HEK293 (cell line): ENCODE measurements at regions not wholly inside any gene's neighbourhood (a gene's known extent, or its start where the extent isn't known, plus 50 kb on each side); places are given as distances from the start of the nearest gene placed in this dataset.

ENCODE experiments used
- FEZF1 ChIP-seq: fragments of 450-650 bp; formaldehyde crosslinking; IDR thresholded peaks from 2 replicates; pipeline ENCODE4 v1.5.1; 2016; ENCODE audit warnings: missing biosample characterization, missing genetic modification characterization
- GLI4 ChIP-seq: fragments of 450-650 bp; formaldehyde crosslinking; IDR thresholded peaks from 2 replicates; pipeline ENCODE4 v1.5.1; 2016; ENCODE audit warnings: missing biosample characterization, missing genetic modification characterization
- KLF1 ChIP-seq: fragments of 450-650 bp; formaldehyde crosslinking; IDR thresholded peaks from 2 replicates; pipeline ENCODE4 v1.5.1; 2016; ENCODE audit warnings: missing biosample characterization, missing genetic modification characterization
- KLF16 ChIP-seq: fragments of 450-650 bp; formaldehyde crosslinking; IDR thresholded peaks from 2 replicates; pipeline ENCODE4 v1.5.1; 2017; ENCODE audit warnings: missing biosample characterization, missing genetic modification characterization
- KLF7 ChIP-seq: fragments of 450-650 bp; formaldehyde crosslinking; IDR thresholded peaks from 2 replicates; pipeline ENCODE4 v1.5.1; 2016; ENCODE audit warnings: missing biosample characterization, missing genetic modification characterization, borderline replicate concordance
- PRDM4 ChIP-seq: fragments of 450-650 bp; formaldehyde crosslinking; IDR thresholded peaks from 2 replicates; pipeline ENCODE4 v1.5.1; 2017; ENCODE audit warnings: missing biosample characterization, missing genetic modification characterization
- SALL2 ChIP-seq: fragments of 450-650 bp; formaldehyde crosslinking; IDR thresholded peaks from 2 replicates; pipeline ENCODE4 v1.5.0; 2017; ENCODE audit warnings: missing biosample characterization, mild to moderate bottlenecking, missing genetic modification characterization, borderline replicate concordance
- ZBTB21 ChIP-seq: fragments of 450-650 bp; formaldehyde crosslinking; IDR thresholded peaks from 2 replicates; pipeline ENCODE4 v1.5.1; 2017; ENCODE audit warnings: missing biosample characterization, missing genetic modification characterization
- ZEB2 ChIP-seq: fragments of 450-650 bp; formaldehyde crosslinking; IDR thresholded peaks from 2 replicates; pipeline ENCODE4 v1.5.1; 2016; ENCODE audit warnings: missing biosample characterization, missing genetic modification characterization
- ZNF10 ChIP-seq: fragments of 450-650 bp; formaldehyde crosslinking; IDR thresholded peaks from 2 replicates; pipeline ENCODE4 v1.5.1; 2017; ENCODE audit warnings: missing biosample characterization, missing genetic modification characterization
- ZNF146 ChIP-seq: fragments of 450-650 bp; formaldehyde crosslinking; IDR thresholded peaks from 2 replicates; pipeline ENCODE4 v1.5.1; 2016; ENCODE audit warnings: missing biosample characterization, missing genetic modification characterization
- ZNF169 ChIP-seq: fragments of 450-650 bp; formaldehyde crosslinking; IDR thresholded peaks from 2 replicates; pipeline ENCODE4 v1.5.1; 2016; ENCODE audit warnings: missing biosample characterization, missing genetic modification characterization
- ZNF184 ChIP-seq: fragments of 450-650 bp; IDR thresholded peaks from 2 replicates; pipeline ENCODE4 v1.5.1; 2018; ENCODE audit warnings: missing biosample characterization, mild to moderate bottlenecking, missing genetic modification characterization
- ZNF239 ChIP-seq: fragments of 450-650 bp; formaldehyde crosslinking; IDR thresholded peaks from 2 replicates; pipeline ENCODE4 v1.5.1; 2016; ENCODE audit warnings: missing biosample characterization, missing genetic modification characterization
- ZNF354C ChIP-seq: fragments of 450-650 bp; formaldehyde crosslinking; IDR thresholded peaks from 2 replicates; pipeline ENCODE4 v1.5.1; 2016; ENCODE audit warnings: missing biosample characterization, missing genetic modification characterization, low read depth, borderline replicate concordance
- ZNF544 ChIP-seq: fragments of 450-650 bp; formaldehyde crosslinking; IDR thresholded peaks from 2 replicates; pipeline ENCODE4 v1.5.0; 2017; ENCODE audit warnings: missing biosample characterization, missing genetic modification characterization
- ZNF585B ChIP-seq: fragments of 450-650 bp; formaldehyde crosslinking; IDR thresholded peaks from 2 replicates; pipeline ENCODE4 v1.5.1; 2016; ENCODE audit warnings: missing biosample characterization, missing genetic modification characterization
- ZNF600 ChIP-seq: fragments of 450-650 bp; formaldehyde crosslinking; IDR thresholded peaks from 2 replicates; pipeline ENCODE4 v1.5.1; 2016; ENCODE audit warnings: missing biosample characterization, missing genetic modification characterization
- TF ChIP-seq, protein P1 (sequence below): fragments of 450-650 bp; formaldehyde crosslinking; IDR thresholded peaks from 2 replicates; pipeline ENCODE4 v1.5.1; 2016; ENCODE audit warnings: missing biosample characterization, missing genetic modification characterization, low read depth
- TF ChIP-seq, protein P2 (sequence below): IDR thresholded peaks from 2 replicates; pipeline ENCODE4 v1.6.1; 2011; ENCODE audit warnings: mild to moderate bottlenecking, low read depth, low read length, borderline replicate concordance
- TF ChIP-seq, protein P3 (sequence below): fragments of 450-650 bp; formaldehyde crosslinking; IDR thresholded peaks from 2 replicates; pipeline ENCODE4 v1.5.1; 2016; ENCODE audit warnings: missing biosample characterization, missing genetic modification characterization
- TF ChIP-seq, protein P4 (sequence below): fragments of 450-650 bp; formaldehyde crosslinking; IDR thresholded peaks from 2 replicates; pipeline ENCODE4 v1.5.1; 2016; ENCODE audit warnings: missing biosample characterization, missing genetic modification characterization
- TF ChIP-seq, protein P5 (sequence below): fragments of 450-650 bp; formaldehyde crosslinking; conservative IDR thresholded peaks from 2 replicates; pipeline ENCODE4 v1.5.1; 2016; ENCODE audit warnings: low read depth, missing biosample characterization, missing genetic modification characterization
- TF ChIP-seq, protein P6 (sequence below): fragments of 450-650 bp; formaldehyde crosslinking; IDR thresholded peaks from 2 replicates; pipeline ENCODE4 v1.5.1; 2016; ENCODE audit warnings: missing biosample characterization, missing genetic modification characterization

DNA sequence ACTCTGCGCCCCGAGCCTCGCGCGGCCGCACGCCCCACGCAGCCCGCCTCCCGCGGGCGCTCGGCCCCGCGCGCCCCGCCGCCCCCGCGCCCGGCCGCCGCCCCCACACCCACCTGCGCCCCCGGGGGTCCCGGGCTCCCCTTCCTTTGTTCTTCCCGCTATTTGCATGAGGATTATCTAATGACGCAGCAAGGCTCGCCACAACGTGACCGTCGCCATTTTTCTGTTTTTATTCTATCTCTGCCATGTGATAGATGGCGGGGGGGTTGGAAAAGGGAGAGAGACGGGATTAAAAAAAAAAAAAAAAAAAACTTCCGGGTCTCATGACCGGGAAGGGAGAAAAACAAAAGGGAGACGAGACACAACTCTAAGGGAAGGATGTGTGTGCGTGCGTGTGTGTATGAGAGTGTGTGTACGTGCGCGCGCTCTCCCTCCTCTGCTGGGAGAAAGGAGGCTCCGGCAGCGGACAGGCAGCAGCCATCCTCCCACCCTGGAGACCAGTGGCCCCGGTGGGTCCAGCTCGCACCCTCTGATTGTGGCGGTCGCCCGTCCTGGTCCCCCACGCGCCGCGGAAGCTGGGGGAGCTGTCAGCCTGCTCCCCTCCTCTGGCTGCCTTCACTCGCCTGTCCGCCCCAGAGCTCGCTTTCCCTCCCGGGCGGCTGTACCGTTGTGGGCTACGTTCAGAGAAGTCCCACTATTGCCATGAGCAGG lies 80.4 kb upstream of the AK4 start (continued):
- TF ChIP-seq, protein P1, sequence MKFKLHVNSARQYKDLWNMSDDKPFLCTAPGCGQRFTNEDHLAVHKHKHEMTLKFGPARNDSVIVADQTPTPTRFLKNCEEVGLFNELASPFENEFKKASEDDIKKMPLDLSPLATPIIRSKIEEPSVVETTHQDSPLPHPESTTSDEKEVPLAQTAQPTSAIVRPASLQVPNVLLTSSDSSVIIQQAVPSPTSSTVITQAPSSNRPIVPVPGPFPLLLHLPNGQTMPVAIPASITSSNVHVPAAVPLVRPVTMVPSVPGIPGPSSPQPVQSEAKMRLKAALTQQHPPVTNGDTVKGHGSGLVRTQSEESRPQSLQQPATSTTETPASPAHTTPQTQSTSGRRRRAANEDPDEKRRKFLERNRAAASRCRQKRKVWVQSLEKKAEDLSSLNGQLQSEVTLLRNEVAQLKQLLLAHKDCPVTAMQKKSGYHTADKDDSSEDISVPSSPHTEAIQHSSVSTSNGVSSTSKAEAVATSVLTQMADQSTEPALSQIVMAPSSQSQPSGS (tag by site-specific recombination): no peak
- TF ChIP-seq ZNF600 (peak; percentile 56; the same call in 1 of the 2 replicates), KLF1 (tag by site-specific recombination) (no peak), ZBTB21 (tag by site-specific recombination) (peak; percentile 65), ZNF146 (tag by site-specific recombination) (no peak), ZNF585B (no peak), ZEB2 (tag by site-specific recombination) (peak; percentile 76), ZNF169 (no peak), ZNF354C (tag by site-specific recombination) (no peak), ZNF184 (no peak), ZNF239 (tag by site-specific recombination) (no peak), ZNF544 (no peak), KLF7 (tag by site-specific recombination) (no peak), KLF16 (peak; percentile 73), GLI4 (tag by site-specific recombination) (no peak), SALL2 (no peak), FEZF1 (tag by site-specific recombination) (no peak), ZNF10 (tag by site-specific recombination) (no peak), PRDM4 (tag by site-specific recombination) (no peak)
- TF ChIP-seq, protein P2, sequence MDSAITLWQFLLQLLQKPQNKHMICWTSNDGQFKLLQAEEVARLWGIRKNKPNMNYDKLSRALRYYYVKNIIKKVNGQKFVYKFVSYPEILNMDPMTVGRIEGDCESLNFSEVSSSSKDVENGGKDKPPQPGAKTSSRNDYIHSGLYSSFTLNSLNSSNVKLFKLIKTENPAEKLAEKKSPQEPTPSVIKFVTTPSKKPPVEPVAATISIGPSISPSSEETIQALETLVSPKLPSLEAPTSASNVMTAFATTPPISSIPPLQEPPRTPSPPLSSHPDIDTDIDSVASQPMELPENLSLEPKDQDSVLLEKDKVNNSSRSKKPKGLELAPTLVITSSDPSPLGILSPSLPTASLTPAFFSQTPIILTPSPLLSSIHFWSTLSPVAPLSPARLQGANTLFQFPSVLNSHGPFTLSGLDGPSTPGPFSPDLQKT: no peak
- TF ChIP-seq, protein P3, sequence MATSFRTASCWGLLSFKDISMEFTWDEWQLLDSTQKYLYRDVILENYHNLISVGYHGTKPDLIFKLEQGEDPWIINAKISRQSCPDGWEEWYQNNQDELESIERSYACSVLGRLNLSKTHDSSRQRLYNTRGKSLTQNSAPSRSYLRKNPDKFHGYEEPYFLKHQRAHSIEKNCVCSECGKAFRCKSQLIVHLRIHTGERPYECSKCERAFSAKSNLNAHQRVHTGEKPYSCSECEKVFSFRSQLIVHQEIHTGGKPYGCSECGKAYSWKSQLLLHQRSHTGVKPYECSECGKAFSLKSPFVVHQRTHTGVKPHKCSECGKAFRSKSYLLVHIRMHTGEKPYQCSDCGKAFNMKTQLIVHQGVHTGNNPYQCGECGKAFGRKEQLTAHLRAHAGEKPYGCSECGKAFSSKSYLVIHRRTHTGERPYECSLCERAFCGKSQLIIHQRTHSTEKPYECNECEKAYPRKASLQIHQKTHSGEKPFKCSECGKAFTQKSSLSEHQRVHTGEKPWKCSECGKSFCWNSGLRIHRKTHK: no peak
- TF ChIP-seq, protein P4, sequence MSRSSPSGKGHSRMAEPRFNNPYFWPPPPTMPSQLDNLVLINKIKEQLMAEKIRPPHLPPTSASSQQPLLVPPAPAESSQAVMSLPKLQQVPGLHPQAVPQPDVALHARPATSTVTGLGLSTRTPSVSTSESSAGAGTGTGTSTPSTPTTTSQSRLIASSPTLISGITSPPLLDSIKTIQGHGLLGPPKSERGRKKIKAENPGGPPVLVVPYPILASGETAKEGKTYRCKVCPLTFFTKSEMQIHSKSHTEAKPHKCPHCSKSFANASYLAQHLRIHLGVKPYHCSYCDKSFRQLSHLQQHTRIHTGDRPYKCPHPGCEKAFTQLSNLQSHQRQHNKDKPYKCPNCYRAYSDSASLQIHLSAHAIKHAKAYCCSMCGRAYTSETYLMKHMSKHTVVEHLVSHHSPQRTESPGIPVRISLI (tag by site-specific recombination): peak; percentile 98
- TF ChIP-seq, protein P5, sequence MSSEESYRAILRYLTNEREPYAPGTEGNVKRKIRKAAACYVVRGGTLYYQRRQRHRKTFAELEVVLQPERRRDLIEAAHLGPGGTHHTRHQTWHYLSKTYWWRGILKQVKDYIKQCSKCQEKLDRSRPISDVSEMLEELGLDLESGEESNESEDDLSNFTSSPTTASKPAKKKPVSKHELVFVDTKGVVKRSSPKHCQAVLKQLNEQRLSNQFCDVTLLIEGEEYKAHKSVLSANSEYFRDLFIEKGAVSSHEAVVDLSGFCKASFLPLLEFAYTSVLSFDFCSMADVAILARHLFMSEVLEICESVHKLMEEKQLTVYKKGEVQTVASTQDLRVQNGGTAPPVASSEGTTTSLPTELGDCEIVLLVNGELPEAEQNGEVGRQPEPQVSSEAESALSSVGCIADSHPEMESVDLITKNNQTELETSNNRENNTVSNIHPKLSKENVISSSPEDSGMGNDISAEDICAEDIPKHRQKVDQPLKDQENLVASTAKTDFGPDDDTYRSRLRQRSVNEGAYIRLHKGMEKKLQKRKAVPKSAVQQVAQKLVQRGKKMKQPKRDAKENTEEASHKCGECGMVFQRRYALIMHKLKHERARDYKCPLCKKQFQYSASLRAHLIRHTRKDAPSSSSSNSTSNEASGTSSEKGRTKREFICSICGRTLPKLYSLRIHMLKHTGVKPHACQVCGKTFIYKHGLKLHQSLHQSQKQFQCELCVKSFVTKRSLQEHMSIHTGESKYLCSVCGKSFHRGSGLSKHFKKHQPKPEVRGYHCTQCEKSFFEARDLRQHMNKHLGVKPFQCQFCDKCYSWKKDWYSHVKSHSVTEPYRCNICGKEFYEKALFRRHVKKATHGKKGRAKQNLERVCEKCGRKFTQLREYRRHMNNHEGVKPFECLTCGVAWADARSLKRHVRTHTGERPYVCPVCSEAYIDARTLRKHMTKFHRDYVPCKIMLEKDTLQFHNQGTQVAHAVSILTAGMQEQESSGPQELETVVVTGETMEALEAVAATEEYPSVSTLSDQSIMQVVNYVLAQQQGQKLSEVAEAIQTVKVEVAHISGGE: peak; percentile 80
- TF ChIP-seq, protein P6, sequence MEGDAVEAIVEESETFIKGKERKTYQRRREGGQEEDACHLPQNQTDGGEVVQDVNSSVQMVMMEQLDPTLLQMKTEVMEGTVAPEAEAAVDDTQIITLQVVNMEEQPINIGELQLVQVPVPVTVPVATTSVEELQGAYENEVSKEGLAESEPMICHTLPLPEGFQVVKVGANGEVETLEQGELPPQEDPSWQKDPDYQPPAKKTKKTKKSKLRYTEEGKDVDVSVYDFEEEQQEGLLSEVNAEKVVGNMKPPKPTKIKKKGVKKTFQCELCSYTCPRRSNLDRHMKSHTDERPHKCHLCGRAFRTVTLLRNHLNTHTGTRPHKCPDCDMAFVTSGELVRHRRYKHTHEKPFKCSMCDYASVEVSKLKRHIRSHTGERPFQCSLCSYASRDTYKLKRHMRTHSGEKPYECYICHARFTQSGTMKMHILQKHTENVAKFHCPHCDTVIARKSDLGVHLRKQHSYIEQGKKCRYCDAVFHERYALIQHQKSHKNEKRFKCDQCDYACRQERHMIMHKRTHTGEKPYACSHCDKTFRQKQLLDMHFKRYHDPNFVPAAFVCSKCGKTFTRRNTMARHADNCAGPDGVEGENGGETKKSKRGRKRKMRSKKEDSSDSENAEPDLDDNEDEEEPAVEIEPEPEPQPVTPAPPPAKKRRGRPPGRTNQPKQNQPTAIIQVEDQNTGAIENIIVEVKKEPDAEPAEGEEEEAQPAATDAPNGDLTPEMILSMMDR (tag by site-specific recombination): 0 out of 2 replicates have a peak, but pooled peaks have one; percentile 11
